Activated T-cell treated with anti-CD3 and anti-CD28 coated beads for 24 hours (primary cell): ENCODE measurements at regions not wholly inside any gene's neighbourhood (a gene's known extent, or its start where the extent isn't known, plus 50 kb on each side); places are given as distances from the start of the nearest gene placed in this dataset.

Experiments used
- DNase-seq: peaks from one replicate; pipeline ENCODE4 v3.0.0-alpha.2; 2020; ENCODE audit warnings: low read depth

- DNase-seq = no peak
Measured at GRCh38 chr2:80854831-80855230, 550.3 kb upstream of the LRRTM1 start.

GRCh38 chr2:80852808-80853139 is 548.2 kb upstream of the LRRTM1 start:
- no peak for DNase-seq

- no peak for DNase-seq
Measured at GRCh38 chr2:80852079-80852807, 547.7 kb upstream of the LRRTM1 start.

GRCh38 chr2:80830891-80831290 is 526.3 kb upstream of the LRRTM1 start:
- no peak for DNase-seq

GRCh38 chr2:80822999-80823398 is 518.4 kb upstream of the LRRTM1 start:
- no peak for DNase-seq

GRCh38 chr2:80815259-80815658 is 510.7 kb upstream of the LRRTM1 start:
- DNase-seq = no peak

GRCh38 chr2:80786584-80786983 is 482.0 kb upstream of the LRRTM1 start:
- DNase-seq = no peak

- no peak for DNase-seq
Measured at GRCh38 chr2:80778704-80779103, 474.2 kb upstream of the LRRTM1 start.

GRCh38 chr2:80748592-80748991 is 444.0 kb upstream of the LRRTM1 start:
- no peak for DNase-seq

GRCh38 chr2:80737047-80737446 is 432.5 kb upstream of the LRRTM1 start:
- DNase-seq = no peak

- no peak for DNase-seq
Measured at GRCh38 chr2:80725001-80725400, 420.4 kb upstream of the LRRTM1 start.

- DNase-seq = no peak
Measured at GRCh38 chr2:80722803-80723202, 418.3 kb upstream of the LRRTM1 start.

- DNase-seq = no peak
Measured at GRCh38 chr2:80719607-80720006, 415.1 kb upstream of the LRRTM1 start.

GRCh38 chr2:80715433-80715832 is 410.9 kb upstream of the LRRTM1 start:
- DNase-seq = no peak

- DNase-seq = no peak
Measured at GRCh38 chr2:80711915-80712314, 407.4 kb upstream of the LRRTM1 start.

- no peak for DNase-seq
Measured at GRCh38 chr2:80706951-80707350, 402.4 kb upstream of the LRRTM1 start.

- no peak for DNase-seq
Measured at GRCh38 chr2:80706541-80706940, 402.0 kb upstream of the LRRTM1 start.

GRCh38 chr2:80703532-80703931 is 399.0 kb upstream of the LRRTM1 start:
- DNase-seq = no peak

- DNase-seq = no peak
Measured at GRCh38 chr2:80700961-80701360, 396.4 kb upstream of the LRRTM1 start.
